ENCODE measurements at regions not wholly inside any gene's neighbourhood (a gene's known extent, or its start where the extent isn't known, plus 50 kb on each side); places are given as distances from the start of the nearest gene placed in this dataset.

DNA sequence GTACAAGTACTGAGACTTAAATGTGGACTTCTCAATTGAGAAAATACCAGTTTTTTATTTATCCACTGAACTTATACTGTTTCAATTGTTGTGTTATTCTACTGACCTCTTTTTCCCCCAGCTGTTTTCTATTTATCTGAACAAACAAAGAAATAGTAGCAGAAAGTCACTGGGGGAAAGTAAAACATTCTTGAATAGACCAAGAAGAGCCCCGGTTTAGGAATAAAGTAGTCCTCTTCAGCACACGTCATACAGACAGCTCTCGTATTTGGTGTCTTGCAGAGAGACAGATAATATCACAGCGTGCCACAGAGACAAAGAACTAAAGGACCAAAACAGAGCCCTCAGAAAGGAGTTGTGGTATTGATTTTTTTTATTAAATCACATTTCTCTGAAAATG lies 1159.1 kb upstream of the CDH8 start:
- TF ChIP-seq POLR2A (IDR thresholded peaks at IDR 0.05) = no peak
- TF ChIP-seq, protein P1, sequence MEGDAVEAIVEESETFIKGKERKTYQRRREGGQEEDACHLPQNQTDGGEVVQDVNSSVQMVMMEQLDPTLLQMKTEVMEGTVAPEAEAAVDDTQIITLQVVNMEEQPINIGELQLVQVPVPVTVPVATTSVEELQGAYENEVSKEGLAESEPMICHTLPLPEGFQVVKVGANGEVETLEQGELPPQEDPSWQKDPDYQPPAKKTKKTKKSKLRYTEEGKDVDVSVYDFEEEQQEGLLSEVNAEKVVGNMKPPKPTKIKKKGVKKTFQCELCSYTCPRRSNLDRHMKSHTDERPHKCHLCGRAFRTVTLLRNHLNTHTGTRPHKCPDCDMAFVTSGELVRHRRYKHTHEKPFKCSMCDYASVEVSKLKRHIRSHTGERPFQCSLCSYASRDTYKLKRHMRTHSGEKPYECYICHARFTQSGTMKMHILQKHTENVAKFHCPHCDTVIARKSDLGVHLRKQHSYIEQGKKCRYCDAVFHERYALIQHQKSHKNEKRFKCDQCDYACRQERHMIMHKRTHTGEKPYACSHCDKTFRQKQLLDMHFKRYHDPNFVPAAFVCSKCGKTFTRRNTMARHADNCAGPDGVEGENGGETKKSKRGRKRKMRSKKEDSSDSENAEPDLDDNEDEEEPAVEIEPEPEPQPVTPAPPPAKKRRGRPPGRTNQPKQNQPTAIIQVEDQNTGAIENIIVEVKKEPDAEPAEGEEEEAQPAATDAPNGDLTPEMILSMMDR (IDR thresholded peaks at IDR 0.05) = no peak
- no peak for TF ChIP-seq POLR2AphosphoS5 (IDR thresholded peaks at IDR 0.05)

Measured in prostate gland (tissue), 2 donors.